HG03045 (cell line): ENCODE measurements at regions not wholly inside any gene's neighbourhood (a gene's known extent, or its start where the extent isn't known, plus 50 kb on each side); places are given as distances from the start of the nearest gene placed in this dataset.

Experiments used
- ATAC-seq: cut with Tn5 transposase; IDR thresholded peaks from one replicate; pipeline ENCODE4 v1.9.1; 2021; ENCODE audit warnings: mild to moderate bottlenecking, moderate library complexity; ENCODE audit not compliant: unreplicated experiment

DNA sequence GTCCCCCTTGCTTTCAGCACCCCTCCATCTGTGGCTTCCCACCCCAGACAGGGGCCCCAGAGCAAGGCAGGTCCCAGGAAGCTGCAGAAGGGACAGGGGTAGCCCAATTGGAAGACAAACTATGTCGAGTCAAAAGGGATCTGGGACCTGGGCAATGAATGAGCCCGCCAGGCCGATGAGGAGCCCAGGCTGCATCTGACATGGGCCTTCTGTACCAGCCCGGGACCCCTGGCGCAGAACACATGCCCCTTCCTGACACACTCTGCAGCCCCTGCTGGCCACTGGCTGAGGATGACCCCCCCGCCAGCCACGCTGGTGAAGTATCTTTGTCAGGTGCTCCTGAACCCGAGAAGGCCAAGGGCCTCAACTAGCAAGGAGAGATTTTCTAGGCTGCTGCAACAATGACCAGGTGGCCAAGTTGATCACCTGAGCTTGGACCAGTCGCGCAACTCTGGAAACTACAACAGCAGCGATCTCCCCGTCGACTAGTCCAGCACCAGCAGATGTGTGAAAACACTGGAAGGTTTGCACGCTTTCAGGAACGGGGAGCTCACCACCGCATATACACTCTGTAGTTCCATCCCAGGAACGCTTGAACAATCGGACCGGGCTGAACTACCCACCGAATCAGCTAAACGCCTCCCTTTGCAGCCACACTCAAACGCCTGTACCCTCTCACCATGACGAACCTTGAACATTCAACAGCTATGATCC lies 119.0 kb downstream of the NCOR2 start:
- no peak for ATAC-seq

GRCh38 chr12:124446364-124446763 lies 121.0 kb downstream of the NCOR2 start:
- no peak for ATAC-seq

GRCh38 chr12:124445826-124446225 lies 121.6 kb downstream of the NCOR2 start:
- ATAC-seq, result no peak

DNA sequence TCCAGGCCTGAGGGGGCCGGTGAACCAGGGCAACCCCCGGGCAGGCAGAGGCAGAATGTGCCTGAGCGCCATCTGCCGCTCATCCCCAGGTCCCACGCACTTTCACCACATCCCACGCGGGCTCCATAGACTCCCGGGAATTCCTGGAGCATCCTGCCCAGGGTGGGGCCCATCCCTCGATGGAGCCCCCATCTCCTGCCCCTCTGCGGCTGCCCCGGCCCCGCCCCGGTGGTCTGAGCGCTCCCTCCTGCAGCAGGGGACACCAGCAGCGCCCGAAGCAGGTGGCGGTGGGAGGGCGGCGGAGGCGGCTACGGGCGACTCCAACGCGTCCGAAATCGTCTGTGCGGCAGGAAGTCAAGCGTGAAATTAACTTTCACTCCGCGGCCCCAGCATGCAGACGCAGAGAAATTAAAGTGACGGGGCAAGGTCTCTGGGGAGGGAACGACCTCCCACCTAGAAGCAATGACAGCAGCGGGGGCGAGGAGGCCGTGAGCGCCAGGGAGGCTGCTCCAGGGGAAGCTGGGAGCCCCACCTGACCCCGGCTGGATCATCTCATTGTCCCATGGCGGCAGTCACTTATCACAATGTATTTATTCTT lies 122.2 kb downstream of the NCOR2 start:
- ATAC-seq, result no peak

GRCh38 chr12:124443931-124444712 lies 123.3 kb downstream of the NCOR2 start:
- no peak for ATAC-seq

DNA sequence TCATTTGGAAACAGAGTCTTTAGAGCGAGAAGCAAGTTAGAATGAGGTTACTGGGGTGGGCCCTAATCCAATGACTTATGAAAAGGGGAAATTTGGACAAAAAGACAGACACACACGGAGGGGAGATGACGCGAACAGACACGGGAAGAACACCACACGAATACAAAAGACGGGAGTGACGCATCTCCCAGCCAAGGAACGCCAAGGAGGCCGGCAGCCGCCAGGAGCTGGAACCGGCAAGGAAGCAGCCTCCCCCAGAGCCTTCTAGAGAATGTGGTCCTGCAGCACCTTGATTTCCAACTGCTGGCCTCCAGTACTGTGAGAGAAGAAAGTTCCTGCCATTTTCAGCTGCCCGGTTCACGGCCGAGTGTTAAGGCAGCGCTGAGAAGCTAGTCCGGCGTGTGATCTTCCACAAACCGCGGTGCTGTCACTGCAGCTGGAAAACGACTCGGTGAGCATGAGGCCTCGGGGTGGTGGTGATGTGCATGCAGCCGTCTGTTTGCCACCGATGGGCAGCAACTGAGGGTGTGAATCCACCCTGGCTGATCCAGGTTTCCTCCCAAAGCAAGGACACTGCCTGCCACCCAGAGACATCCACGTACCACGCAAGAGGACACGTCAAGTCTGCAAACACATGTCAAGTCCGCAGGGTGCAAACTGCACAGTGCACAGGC lies 124.5 kb downstream of the NCOR2 start:
- no peak for ATAC-seq

- no peak for ATAC-seq
These were observed 125.1 kb downstream of the NCOR2 start for GRCh38 chr12:124442281-124442680.

DNA sequence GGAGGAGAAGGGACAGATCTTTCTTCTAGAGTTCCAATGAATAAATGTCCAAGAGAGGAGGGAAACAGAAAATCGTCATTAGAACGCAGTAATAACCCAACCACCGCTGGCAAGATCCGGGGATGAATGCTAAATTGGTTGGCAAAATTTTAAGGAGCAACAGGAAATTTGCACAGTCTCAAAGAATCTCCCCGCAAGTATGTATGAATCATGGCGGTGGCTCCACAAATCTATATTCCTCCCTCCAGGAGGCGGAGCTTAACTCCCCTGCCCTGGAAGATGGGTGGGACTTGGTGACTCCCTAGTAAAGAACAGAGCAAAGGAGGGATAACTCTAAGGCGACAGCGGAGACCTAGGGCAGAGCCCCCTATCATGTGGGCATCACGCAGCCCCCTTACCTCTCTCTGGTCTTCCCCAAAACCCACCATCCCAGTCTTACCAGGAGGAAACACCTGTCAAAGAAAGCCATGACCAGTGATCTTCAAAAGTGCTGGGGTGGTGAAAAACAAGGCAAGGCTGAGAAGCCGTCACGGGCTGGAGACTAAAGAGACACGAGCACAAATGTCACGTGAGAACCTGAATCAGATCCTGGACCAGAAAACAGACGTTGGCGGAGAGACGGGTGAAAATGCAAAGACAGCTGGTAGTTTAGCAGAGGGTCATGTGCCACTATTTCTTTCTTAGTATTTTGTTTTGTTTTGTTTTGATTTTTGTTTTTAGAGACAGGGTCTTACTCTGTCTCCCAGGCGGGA lies 125.8 kb downstream of the NCOR2 start:
- ATAC-seq, result no peak

DNA sequence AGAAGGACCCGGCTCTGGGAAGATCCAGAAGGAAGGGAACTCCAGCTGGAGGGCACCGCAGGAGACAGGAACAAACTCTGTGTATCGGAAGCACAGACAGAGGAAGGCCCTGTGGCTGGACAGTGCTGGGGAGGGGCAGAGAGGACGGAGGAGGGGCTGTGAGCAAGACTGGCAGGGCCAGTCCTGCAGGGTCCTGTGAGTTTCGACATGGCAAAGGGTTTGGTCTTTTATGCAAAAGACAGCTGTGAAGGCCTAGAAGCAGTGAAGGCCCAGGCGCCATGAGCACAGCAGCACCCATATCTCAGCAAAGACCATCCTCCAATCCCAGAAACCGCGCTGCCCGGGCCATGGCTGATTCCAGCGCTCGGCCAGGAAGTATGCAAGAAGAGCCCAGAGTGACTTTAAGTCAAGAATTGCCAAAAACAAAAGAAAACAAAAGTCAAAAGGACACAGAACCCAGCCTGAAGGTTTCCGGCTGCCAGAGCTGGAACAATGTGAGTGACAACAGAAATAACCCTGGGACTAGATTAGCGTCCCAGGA lies 126.5 kb downstream of the NCOR2 start:
- no peak for ATAC-seq

DNA sequence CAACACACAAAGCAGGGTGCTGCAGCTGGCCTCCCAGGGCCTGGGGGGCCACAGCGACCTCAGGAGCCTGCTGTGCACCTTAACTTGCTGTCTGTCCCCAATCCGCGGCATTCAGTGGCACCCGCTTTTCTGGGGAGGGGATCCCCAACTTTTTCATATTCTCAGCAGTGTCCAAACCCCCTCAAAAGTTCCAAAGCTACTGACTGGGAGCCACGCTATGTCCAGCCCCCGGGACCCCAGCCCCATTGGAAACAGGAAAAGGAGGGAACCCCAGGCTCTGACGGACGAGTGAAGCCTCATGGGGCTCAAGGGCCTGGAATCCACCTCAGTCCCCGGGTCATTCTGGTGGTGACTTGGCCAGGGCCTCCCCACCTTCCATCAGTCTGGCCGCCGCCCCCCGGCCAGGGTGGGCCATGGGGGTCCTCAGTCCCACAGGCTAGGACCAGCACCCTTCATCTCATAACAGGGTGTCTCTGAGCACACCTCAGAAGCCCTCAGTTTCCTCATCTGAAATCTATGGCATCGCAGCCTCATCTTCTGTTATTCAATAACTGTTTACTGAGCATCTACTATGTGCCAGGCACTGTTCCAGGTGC lies 127.3 kb downstream of the NCOR2 start:
- no peak for ATAC-seq

DNA sequence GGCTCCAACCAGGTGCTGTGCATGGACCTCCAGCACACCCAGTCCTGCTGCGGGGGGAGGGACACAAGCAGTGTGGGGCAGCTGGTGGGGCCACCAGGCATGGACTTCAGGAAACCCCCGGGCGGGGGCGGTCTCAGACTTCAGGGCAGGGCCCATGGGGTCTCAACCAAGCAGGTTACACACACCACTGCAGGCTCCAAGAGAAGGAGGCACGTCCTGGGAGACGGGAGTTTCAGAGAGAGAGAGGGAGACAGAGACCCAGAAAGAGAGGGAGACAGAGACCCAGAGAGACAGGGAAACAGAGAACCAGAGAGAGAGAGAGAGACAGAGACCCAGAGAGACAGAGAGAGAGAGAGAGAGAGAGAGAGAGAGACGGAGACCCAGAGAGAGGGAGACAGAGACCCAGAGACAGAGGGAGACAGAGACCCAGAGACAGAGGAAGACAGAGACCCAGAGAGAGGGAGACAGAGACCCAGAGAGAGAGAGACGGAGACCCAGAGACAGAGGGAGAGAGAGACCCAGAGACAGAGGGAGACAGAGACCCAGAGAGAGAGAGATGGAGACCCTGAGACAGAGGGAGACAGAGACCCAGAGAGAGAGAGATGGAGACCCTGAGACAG lies 128.9 kb downstream of the NCOR2 start:
- ATAC-seq, result no peak

- no peak for ATAC-seq
These were observed 129.6 kb downstream of the NCOR2 start for GRCh38 chr12:124437617-124438436.

GRCh38 chr12:124437121-124437520 lies 130.3 kb downstream of the NCOR2 start:
- ATAC-seq, result no peak

DNA sequence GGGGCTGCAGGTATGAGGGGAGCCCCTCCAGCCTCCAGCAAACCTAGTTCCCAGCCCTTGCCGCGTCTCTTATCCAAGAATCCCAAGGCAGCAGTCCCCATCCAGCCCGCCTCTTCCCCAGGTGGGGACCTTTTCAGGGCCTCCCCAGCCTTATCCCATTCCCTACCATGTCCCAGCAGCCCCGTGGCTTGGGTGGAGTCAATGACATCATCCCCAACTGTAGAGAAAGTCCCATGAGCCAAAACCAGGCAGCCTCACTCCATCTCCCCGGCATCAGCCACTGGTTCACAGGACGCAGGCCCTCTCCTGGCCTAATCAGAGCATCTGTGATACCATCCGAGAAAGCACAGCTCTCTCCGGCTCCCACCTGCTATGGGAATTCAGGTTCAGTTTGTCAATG lies 131.0 kb downstream of the NCOR2 start:
- no peak for ATAC-seq

- ATAC-seq, result no peak
These were observed 131.5 kb downstream of the NCOR2 start for GRCh38 chr12:124435806-124436345.

- no peak for ATAC-seq
These were observed 132.2 kb downstream of the NCOR2 start for GRCh38 chr12:124434951-124435805.

GRCh38 chr12:124434354-124434753 lies 133.1 kb downstream of the NCOR2 start:
- no peak for ATAC-seq

- ATAC-seq, result no peak
These were observed 133.5 kb downstream of the NCOR2 start for GRCh38 chr12:124433879-124434278.
